ENCODE measurements at regions not wholly inside any gene's neighbourhood (a gene's known extent, or its start where the extent isn't known, plus 50 kb on each side); places are given as distances from the start of the nearest gene placed in this dataset.

DNA sequence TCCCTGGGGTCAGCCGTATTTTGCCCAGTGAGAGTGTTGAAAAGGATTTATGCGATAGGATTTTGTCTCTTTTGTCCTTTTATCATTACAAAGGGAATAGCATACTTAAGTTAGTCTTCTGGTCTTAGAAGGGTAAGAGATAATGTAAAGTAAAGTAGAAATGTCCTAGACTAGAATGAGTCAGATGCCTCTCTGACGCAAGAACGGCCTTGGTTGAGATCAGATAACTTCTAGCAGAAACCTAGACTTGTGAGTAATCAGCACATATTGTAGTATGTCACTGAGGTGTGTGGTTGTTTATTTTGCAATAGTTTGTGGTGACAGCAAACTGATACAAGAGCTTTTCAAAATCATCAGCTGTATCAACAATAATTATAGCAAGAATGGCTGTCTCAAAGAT is 866.1 kb downstream of the NSUN3 start:
- TF ChIP-seq EZH2 (IDR thresholded peaks at IDR 0.05; ENCODE audit: low read length): no peak
- TF ChIP-seq, protein P1, sequence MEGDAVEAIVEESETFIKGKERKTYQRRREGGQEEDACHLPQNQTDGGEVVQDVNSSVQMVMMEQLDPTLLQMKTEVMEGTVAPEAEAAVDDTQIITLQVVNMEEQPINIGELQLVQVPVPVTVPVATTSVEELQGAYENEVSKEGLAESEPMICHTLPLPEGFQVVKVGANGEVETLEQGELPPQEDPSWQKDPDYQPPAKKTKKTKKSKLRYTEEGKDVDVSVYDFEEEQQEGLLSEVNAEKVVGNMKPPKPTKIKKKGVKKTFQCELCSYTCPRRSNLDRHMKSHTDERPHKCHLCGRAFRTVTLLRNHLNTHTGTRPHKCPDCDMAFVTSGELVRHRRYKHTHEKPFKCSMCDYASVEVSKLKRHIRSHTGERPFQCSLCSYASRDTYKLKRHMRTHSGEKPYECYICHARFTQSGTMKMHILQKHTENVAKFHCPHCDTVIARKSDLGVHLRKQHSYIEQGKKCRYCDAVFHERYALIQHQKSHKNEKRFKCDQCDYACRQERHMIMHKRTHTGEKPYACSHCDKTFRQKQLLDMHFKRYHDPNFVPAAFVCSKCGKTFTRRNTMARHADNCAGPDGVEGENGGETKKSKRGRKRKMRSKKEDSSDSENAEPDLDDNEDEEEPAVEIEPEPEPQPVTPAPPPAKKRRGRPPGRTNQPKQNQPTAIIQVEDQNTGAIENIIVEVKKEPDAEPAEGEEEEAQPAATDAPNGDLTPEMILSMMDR (optimal IDR thresholded peaks at IDR 0.05 in 1 of 3, IDR thresholded peaks at IDR 0.05 in 1 of 3, conservative IDR thresholded peaks at IDR 0.05 in 1 of 3; ENCODE audit: extremely low read depth in 1 of 3, insufficient read depth in 2 of 3, low read length in 3 of 3): no peak

Data from keratinocyte (primary cell).